ENCODE measurements at regions not wholly inside any gene's neighbourhood (a gene's known extent, or its start where the extent isn't known, plus 50 kb on each side); places are given as distances from the start of the nearest gene placed in this dataset.

DNA sequence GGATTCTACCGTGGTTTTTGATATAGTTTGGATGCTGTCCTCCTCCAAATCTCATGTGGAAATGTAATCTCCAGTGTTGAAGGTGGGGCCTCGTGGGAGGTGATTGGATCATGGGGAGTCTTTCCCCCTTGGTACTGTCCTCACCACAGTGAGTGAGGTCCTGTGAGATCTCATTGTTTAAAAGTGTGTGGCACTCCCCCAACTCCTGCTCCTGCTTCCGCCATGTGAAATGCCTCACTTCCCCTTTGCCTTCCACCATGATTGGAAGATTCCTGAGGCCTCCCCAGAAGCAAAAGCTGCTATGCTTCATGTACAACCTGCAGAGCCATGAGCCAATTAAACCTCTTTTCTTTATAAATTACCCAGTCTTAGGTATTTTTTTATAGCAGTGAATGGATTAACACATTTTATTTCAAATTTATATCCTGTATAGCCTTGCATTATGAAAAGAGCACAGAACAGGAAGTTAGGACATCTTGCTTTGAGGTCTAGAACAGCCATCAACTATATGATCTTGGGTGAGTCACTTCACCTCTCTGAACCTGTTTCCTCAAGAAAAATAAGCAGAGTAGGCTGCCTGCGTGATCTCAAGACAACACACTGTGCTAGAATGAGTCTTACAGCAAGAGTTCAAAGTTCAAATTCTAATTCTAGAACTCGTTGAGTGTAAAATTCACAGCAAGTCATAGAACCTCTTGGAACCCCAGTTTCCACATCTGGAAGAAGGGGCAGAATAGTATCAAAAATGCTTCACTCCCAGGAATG lies 160.9 kb upstream of the EEA1 start:
- no peak overlapping the region for H3K27ac ChIP-seq (ENCODE audit: low read depth, low read length, poor library complexity, severe bottlenecking)
- no peaks in the 10 kb centered on the region for H3K9me3 ChIP-seq (ENCODE audit: low read length)
- peaks cover under 1% of the 10 kb centered on the region for H3K4me1 ChIP-seq (ENCODE audit: insufficient read depth, low read length, severe bottlenecking)
- no peak overlapping the region for H3K4me2 ChIP-seq (ENCODE audit: low read length)
- H4K20me1 ChIP-seq (ENCODE audit: insufficient read depth, low read length), result no peaks in the 10 kb centered on the region
- no peaks in the 10 kb centered on the region for H3F3A ChIP-seq (ENCODE audit: insufficient read depth, low read length)
- no peaks in the 10 kb centered on the region for H3K9me2 ChIP-seq (ENCODE audit: low read depth, low read length)
- TF ChIP-seq, protein P1, sequence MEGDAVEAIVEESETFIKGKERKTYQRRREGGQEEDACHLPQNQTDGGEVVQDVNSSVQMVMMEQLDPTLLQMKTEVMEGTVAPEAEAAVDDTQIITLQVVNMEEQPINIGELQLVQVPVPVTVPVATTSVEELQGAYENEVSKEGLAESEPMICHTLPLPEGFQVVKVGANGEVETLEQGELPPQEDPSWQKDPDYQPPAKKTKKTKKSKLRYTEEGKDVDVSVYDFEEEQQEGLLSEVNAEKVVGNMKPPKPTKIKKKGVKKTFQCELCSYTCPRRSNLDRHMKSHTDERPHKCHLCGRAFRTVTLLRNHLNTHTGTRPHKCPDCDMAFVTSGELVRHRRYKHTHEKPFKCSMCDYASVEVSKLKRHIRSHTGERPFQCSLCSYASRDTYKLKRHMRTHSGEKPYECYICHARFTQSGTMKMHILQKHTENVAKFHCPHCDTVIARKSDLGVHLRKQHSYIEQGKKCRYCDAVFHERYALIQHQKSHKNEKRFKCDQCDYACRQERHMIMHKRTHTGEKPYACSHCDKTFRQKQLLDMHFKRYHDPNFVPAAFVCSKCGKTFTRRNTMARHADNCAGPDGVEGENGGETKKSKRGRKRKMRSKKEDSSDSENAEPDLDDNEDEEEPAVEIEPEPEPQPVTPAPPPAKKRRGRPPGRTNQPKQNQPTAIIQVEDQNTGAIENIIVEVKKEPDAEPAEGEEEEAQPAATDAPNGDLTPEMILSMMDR (IDR thresholded peaks at IDR 0.05; ENCODE audit: low read length), result no peak
- no peaks in the 10 kb centered on the region for H3K27me3 ChIP-seq (ENCODE audit: insufficient read depth, low read length)
- H3K79me2 ChIP-seq (ENCODE audit: insufficient read depth, low read length), result no peaks in the 10 kb centered on the region
- H3K36me3 ChIP-seq (ENCODE audit: insufficient read depth, low read length), result no peaks in the 10 kb centered on the region; the same call in 1 of the 2 replicates
- H3K9ac ChIP-seq (ENCODE audit: low read length), result no peak overlapping the region
- no peak overlapping the region for H2AFZ ChIP-seq (ENCODE audit: low read length)
- no peak overlapping the region for H3K4me3 ChIP-seq (ENCODE audit: low read depth, low read length, poor library complexity, severe bottlenecking)

DNA sequence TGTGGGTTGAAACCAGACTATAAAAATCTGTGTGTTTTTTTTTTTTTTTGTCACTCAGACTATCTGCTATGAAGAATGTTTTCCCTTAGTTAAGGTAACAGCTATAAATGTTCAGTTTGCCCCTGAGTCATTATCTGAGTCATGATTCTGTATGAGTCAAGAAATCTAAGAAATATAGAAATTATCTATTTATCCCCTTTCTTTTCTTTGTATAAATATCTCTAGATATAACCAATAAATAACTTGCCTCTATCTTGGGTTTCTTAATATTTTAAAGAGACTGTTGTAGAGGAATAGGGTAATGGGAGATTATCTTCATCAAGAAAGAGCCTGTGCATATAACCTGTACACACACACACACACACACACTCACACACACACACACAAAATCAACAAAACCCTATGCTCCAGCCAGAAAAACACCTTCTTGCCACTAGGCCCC lies 161.7 kb upstream of the EEA1 start:
- H2AFZ ChIP-seq (ENCODE audit: low read length), result no peak overlapping the region
- no peaks in the 10 kb centered on the region for H4K20me1 ChIP-seq (ENCODE audit: insufficient read depth, low read length)
- H3K27me3 ChIP-seq (ENCODE audit: insufficient read depth, low read length), result no peaks in the 10 kb centered on the region
- H3K27ac ChIP-seq (ENCODE audit: low read depth, low read length, poor library complexity, severe bottlenecking), result no peak overlapping the region
- peaks cover 7% of the 10 kb centered on the region for H3K4me1 ChIP-seq (ENCODE audit: insufficient read depth, low read length, severe bottlenecking)
- no peaks in the 10 kb centered on the region; the same call in 1 of the 2 replicates for H3K36me3 ChIP-seq (ENCODE audit: insufficient read depth, low read length)
- H3K9me2 ChIP-seq (ENCODE audit: low read depth, low read length), result no peaks in the 10 kb centered on the region
- no peaks in the 10 kb centered on the region for H3K9me3 ChIP-seq (ENCODE audit: low read length)
- no peak overlapping the region for H3K4me3 ChIP-seq (ENCODE audit: low read depth, low read length, poor library complexity, severe bottlenecking)
- no peak overlapping the region for H3K4me2 ChIP-seq (ENCODE audit: low read length)
- no peaks in the 10 kb centered on the region for H3F3A ChIP-seq (ENCODE audit: insufficient read depth, low read length)
- H3K79me2 ChIP-seq (ENCODE audit: insufficient read depth, low read length), result no peaks in the 10 kb centered on the region
- no peak for TF ChIP-seq EZH2 (IDR thresholded peaks at IDR 0.05; ENCODE audit: borderline replicate concordance, low read length)
- TF ChIP-seq, protein P1 (IDR thresholded peaks at IDR 0.05; ENCODE audit: low read length), result no peak
- no peak overlapping the region for H3K9ac ChIP-seq (ENCODE audit: low read length)

DNA sequence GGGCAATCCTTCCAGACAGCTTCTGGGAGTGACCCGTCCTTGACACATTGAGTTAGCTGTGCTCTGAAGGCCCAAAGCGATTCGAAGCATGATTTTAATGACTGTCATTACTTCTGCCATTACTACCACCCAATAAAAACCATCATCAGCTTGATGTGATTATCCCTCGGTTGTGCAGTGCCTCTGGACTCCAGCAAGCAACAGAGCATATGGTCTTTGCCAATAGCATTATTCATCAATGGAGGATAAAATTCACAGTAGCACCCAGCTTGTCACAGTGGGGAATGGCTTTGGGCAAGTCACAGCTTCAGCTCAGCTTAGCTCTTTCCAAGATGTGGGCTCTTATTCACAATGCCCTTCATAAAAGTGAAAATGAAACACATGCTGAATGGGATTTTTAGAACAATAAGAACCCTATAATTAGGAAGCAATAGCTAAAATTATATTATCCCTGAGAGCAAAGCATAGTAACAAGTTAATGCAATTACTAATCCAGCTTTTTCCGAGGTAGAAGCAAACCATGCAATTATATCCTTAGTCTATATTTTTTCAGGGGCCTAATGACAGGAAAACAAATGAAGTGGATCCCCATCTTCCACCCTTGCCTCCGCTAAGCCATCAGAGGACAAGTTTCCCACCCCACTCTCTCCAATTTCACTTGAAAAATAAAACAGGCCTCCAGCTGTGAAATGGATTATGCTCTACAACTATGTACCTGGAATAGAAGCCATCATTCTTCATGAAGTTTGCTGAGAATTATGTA lies 163.0 kb upstream of the EEA1 start:
- Histone ChIP-seq H3K4me1 (ENCODE audit: insufficient read depth, low read length, severe bottlenecking) (peaks cover 7% of the 10 kb centered on the region), H3K9me2 (ENCODE audit: low read depth, low read length) (no peaks in the 10 kb centered on the region), H3K9ac (ENCODE audit: low read length) (no peak overlapping the region), H3F3A (ENCODE audit: insufficient read depth, low read length) (no peaks in the 10 kb centered on the region), H3K4me3 (ENCODE audit: low read depth, low read length, poor library complexity, severe bottlenecking) (no peak overlapping the region), H3K79me2 (ENCODE audit: insufficient read depth, low read length) (no peaks in the 10 kb centered on the region), H2AFZ (ENCODE audit: low read length) (no peak overlapping the region), H3K36me3 (ENCODE audit: insufficient read depth, low read length) (no peaks in the 10 kb centered on the region), H3K4me2 (ENCODE audit: low read length) (no peak overlapping the region), H3K27ac (ENCODE audit: low read depth, low read length, poor library complexity, severe bottlenecking) (no peak overlapping the region), H4K20me1 (ENCODE audit: insufficient read depth, low read length) (no peaks in the 10 kb centered on the region), H3K27me3 (ENCODE audit: insufficient read depth, low read length) (no peaks in the 10 kb centered on the region), H3K9me3 (ENCODE audit: low read length) (no peaks in the 10 kb centered on the region)
- TF ChIP-seq EZH2 (IDR thresholded peaks at IDR 0.05; ENCODE audit: borderline replicate concordance, low read length), result no peak
- TF ChIP-seq, protein P1 (IDR thresholded peaks at IDR 0.05; ENCODE audit: low read length), result no peak
